Adipocyte (in vitro differentiated cells): ENCODE measurements at regions not wholly inside any gene's neighbourhood (a gene's known extent, or its start where the extent isn't known, plus 50 kb on each side); places are given as distances from the start of the nearest gene placed in this dataset.

Source experiments
- DNase-seq: peaks from one replicate; pipeline ENCODE4 v3.0.0-alpha.2; 2015; ENCODE audit warnings: low read depth
- H3K27me3 ChIP-seq: replicated peaks from 2 replicates; pipeline ENCODE4 v1.7.0; 2013; ENCODE audit warnings: mild to moderate bottlenecking, low read length, moderate library complexity; ENCODE audit not compliant: control insufficient read depth, insufficient read depth
- H3K36me3 ChIP-seq: 2 replicates; pipeline ENCODE4 v1.7.0; 2013; ENCODE audit warnings: low read length, mild to moderate bottlenecking, moderate library complexity; ENCODE audit not compliant: control insufficient read depth, insufficient read depth, severe bottlenecking
- H3K4me1 ChIP-seq: 2 replicates; pipeline ENCODE4 v1.7.0; 2013; ENCODE audit warnings: mild to moderate bottlenecking, low read length, moderate library complexity; ENCODE audit not compliant: control insufficient read depth, insufficient read depth
- H3K4me3 ChIP-seq: 2 replicates; pipeline ENCODE4 v1.7.0; 2013; ENCODE audit warnings: mild to moderate bottlenecking, low read length, moderate library complexity
- H3K9ac ChIP-seq: 2 replicates; pipeline ENCODE4 v1.7.0; 2013; ENCODE audit warnings: mild to moderate bottlenecking, low read length, moderate library complexity
- H3K9me3 ChIP-seq: 2 replicates; pipeline ENCODE4 v1.7.0; 2013; ENCODE audit warnings: mild to moderate bottlenecking, low read length, moderate library complexity; ENCODE audit not compliant: control insufficient read depth

DNA sequence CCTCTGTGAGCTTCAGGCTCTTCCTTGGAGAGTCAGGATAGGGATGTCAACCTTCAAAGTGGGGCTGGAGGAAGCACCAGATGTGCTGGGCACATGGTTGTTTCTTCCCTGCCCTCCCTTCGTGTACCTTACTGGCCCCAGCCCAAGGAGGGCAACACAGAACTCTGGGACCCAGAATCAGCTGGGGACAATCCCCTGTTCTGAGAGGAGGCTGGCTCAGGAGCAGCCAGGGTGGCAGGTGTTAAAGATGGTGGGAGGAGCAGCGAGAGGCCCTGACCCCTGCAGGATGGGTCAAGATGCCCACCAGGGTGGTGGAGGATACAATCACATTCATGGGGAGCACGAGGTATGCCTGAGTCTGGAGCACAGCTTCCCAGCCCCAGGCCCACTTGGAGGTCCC, 300.4 kb downstream of the ABCC12 start:
- Histone ChIP-seq H3K4me1 (no peaks in the 10 kb centered on the region), H3K9me3 (no peaks in the 10 kb centered on the region), H3K4me3 (no peak overlapping the region), H3K27me3 (peaks cover 4% of the 10 kb centered on the region), H3K36me3 (no peaks in the 10 kb centered on the region), H3K9ac (no peak overlapping the region)
- no peak for DNase-seq

DNA sequence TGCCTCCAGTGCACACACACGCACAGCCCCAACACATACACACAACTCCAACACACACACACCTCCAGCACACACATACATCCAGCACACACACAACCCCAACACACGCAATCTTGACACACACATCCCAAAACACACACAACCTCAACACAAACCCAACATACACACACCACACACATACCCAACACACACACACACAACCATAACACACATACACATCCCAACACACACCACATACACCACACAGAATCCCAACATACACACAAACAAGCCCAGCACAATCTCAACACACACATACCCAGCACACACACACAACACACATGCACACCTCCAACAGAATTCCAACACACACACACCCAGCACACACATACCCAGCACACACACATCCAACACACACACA, 301.1 kb downstream of the ABCC12 start:
- Histone ChIP-seq H3K27me3 (peaks cover 6% of the 10 kb centered on the region), H3K9ac (no peak overlapping the region), H3K4me1 (no peaks in the 10 kb centered on the region), H3K4me3 (no peak overlapping the region), H3K36me3 (no peaks in the 10 kb centered on the region), H3K9me3 (no peaks in the 10 kb centered on the region)
- no peak for DNase-seq

GRCh38 chr16:47852991-47853390, 302.8 kb downstream of the ABCC12 start:
- Histone ChIP-seq H3K9me3 (no peaks in the 10 kb centered on the region), H3K9ac (no peak overlapping the region), H3K27me3 (peaks cover 7% of the 10 kb centered on the region), H3K36me3 (no peaks in the 10 kb centered on the region), H3K4me3 (no peak overlapping the region), H3K4me1 (no peaks in the 10 kb centered on the region)
- DNase-seq, result no peak

DNA sequence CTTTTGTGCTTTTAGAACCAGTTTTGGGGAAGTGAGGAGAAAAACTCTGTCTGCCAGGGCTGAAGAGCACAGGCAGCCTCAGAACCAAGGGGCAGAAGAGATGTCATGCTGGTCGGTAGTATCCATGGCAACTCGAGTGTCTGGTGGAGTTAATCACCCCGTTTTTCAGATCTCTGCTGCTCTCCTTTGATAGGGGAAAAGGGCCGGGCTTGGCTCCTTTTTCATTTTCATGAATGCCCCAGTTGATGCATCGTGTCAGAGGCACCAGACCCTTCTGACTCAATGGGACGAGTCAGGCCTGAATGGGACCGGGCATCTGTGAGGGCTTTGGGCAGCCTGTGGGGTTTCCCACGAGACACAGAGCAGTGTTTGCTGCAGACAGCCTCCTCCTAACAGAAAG, 304.6 kb downstream of the ABCC12 start:
- Histone ChIP-seq H3K27me3 (peaks cover 7% of the 10 kb centered on the region), H3K9ac (no peak overlapping the region), H3K4me3 (no peak overlapping the region), H3K9me3 (no peaks in the 10 kb centered on the region), H3K4me1 (no peaks in the 10 kb centered on the region), H3K36me3 (no peaks in the 10 kb centered on the region)
- DNase-seq, result no peak

GRCh38 chr16:47849736-47850135, 306.1 kb downstream of the ABCC12 start:
- H3K36me3 ChIP-seq, result no peaks in the 10 kb centered on the region
- DNase-seq, result no peak
- peaks cover 7% of the 10 kb centered on the region for H3K27me3 ChIP-seq
- no peak overlapping the region for H3K9ac ChIP-seq
- no peak overlapping the region for H3K4me3 ChIP-seq
- no peaks in the 10 kb centered on the region for H3K9me3 ChIP-seq
- no peaks in the 10 kb centered on the region for H3K4me1 ChIP-seq

- DNase-seq, result peak; percentile 7
- H3K4me3 ChIP-seq, result no peak overlapping the region
- no peak overlapping the region for H3K9ac ChIP-seq
- H3K9me3 ChIP-seq, result no peaks in the 10 kb centered on the region
- H3K4me1 ChIP-seq, result no peaks in the 10 kb centered on the region
- peaks cover 7% of the 10 kb centered on the region for H3K27me3 ChIP-seq
- H3K36me3 ChIP-seq, result no peaks in the 10 kb centered on the region
These were observed 307.2 kb downstream of the ABCC12 start for GRCh38 chr16:47848421-47849109.

DNA sequence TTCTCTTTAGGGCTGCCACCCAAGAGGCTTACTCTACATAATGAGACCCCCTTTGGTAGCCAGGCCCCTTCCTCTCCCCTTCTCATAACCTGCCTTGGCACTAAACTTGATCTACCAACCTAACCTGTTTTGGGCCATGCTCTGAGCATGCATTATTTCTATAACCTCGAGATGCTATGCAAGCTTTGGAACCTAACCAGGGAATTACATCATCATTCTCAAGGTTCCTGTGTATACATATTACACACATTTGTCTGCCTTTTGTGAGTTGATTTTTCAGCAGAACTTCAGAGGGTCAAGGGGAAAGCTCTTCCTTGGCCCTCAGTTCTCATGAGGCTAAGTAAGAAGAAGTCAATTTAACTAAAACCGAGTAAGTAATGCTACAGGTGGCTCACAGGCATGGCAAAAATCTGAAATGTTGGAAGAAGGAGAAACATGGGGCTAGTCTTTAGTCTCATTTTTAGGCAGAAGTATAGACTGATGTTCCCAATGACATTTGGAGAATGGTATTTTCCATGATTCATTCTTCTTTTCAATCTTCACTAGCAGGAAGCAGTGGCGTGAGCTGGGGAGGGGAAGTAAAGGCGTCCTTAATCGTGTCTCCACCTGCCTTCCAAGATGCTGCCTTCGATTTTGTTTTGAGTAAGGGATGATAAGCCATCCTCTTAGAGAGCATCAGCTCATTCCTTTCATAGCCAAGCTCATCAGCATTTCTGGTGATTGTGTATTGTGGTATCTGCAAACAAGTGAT, 308.4 kb downstream of the ABCC12 start:
- Histone ChIP-seq H3K36me3 (no peaks in the 10 kb centered on the region), H3K4me1 (no peaks in the 10 kb centered on the region), H3K27me3 (peaks cover 7% of the 10 kb centered on the region), H3K9me3 (no peaks in the 10 kb centered on the region), H3K4me3 (no peak overlapping the region), H3K9ac (no peak overlapping the region)
- peak; percentile 15 for DNase-seq

DNA sequence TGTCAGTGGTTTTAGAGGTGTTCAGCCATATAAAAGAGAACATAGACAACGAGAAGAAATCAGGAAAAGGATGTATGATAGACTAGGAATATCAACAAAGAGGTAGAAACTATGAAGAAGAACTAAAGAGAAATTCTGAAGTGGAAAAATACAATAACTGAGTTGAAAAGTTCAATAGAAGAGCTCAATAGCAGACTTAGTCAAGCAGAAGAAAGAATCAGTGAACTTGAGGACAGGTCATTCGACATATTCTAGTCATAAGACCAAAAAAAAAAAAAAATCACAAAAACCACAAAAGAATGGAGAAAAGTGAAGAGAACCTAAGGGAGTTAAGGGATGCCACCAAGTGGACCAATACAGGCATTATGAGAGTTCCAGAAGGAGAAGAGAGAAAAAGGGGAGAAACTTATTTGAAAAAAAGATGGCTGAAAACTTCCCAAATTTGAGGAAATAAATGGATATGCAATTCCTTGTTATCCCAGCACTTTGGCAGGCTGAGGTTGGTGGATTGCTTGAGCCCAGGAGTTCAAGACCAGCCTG, 321.2 kb downstream of the ABCC12 start:
- Histone ChIP-seq H3K27me3 (no peaks in the 10 kb centered on the region), H3K4me3 (no peak overlapping the region), H3K36me3 (no peaks in the 10 kb centered on the region), H3K9ac (no peak overlapping the region), H3K9me3 (peaks cover 18% of the 10 kb centered on the region), H3K4me1 (no peaks in the 10 kb centered on the region)
- no peak for DNase-seq

- no peak for DNase-seq
- Histone ChIP-seq H3K9ac (no peak overlapping the region), H3K36me3 (no peaks in the 10 kb centered on the region), H3K9me3 (peaks cover 18% of the 10 kb centered on the region), H3K4me1 (no peaks in the 10 kb centered on the region), H3K4me3 (no peak overlapping the region), H3K27me3 (no peaks in the 10 kb centered on the region)
These were observed 322.0 kb downstream of the ABCC12 start for GRCh38 chr16:47833771-47834170.

DNA sequence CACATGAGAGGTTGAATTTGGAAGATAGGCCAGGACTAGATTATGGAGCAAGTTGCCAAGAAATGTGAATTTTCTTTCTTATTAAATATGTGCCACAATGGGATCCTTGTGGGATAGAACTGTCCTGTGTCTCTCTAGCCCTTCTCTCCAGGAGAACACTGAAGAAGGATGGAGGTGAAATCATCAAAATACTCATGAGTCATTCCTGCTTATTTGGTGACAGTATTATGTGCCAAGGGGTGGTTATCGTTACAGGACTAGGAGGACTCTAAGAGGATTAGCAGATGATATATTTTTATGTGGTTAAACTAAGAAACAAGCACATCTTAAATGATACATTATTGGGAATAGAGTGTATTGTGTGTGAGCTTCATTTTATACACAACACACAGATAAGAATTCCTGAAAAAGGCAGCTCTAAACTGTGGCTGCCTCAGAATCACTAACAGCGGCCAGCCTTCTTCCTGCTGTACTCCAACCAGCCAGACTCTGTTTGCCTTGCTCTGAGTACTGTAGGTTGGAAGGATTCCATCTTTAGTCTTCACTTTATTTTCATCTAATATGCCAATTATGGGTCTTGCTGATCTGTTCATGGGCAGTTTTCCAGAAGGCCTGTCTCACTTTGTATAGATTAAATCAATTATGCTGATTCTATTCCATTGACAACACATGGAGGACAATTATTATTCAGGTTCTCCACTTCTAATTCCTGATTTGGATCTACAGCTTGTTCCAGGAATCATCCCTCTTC, 325.8 kb downstream of the ABCC12 start:
- Histone ChIP-seq H3K4me3 (no peak overlapping the region), H3K36me3 (no peaks in the 10 kb centered on the region), H3K9me3 (peaks cover 14% of the 10 kb centered on the region), H3K9ac (no peak overlapping the region), H3K4me1 (no peaks in the 10 kb centered on the region), H3K27me3 (no peaks in the 10 kb centered on the region)
- DNase-seq, result no peak

DNA sequence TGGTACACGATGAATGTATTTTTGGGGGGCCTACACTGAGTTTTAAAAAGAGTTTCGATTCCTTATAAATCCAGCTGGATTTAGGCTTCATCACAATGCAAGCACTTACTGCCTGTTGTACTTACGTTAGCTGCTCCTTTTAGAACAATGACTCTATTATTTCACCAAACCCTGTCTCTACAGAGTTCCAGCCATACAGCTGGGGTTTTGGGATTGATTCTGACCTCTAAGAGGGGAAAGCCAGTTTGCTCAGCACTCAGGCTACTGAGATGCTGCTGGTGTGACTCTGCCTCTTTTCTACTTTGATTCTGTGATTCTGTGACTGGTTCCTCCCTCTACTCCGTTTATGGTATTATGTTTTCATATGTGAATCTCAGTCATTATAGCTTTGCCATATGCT, 329.7 kb downstream of the ABCC12 start:
- no peak for DNase-seq
- no peak overlapping the region for H3K4me3 ChIP-seq
- no peak overlapping the region for H3K9ac ChIP-seq
- no peaks in the 10 kb centered on the region for H3K27me3 ChIP-seq
- H3K9me3 ChIP-seq, result peaks cover 6% of the 10 kb centered on the region
- no peaks in the 10 kb centered on the region for H3K4me1 ChIP-seq
- no peaks in the 10 kb centered on the region for H3K36me3 ChIP-seq
